ENCODE measurements at regions not wholly inside any gene's neighbourhood (a gene's known extent, or its start where the extent isn't known, plus 50 kb on each side); places are given as distances from the start of the nearest gene placed in this dataset.

GRCh38 chr9:79446523-79447307 is 125.0 kb upstream of the TLE4 start:
- no peak for DNase-seq
- H3K27me3 ChIP-seq (ENCODE audit: control insufficient read depth, insufficient read depth, low read length) = no peaks in the 10 kb centered on the region
- H3K9me3 ChIP-seq (replicated peaks; ENCODE audit: control insufficient read depth, low read depth, low read length) = no peaks in the 10 kb centered on the region
- H3K27ac ChIP-seq (ENCODE audit: low read length) = no peak overlapping the region
- H3K4me1 ChIP-seq (ENCODE audit: control insufficient read depth, insufficient read depth, low read length) = peaks cover 6% of the 10 kb centered on the region
- H3K4me3 ChIP-seq (ENCODE audit: low read length) = no peak overlapping the region
- H3K36me3 ChIP-seq (ENCODE audit: control insufficient read depth, insufficient read depth, low read length) = no peaks in the 10 kb centered on the region
- WGBS (ENCODE audit: insufficient coverage) = 54% methylated on average over 2 of the region's 4 CpGs

GRCh38 chr9:79447308-79447605 is 124.5 kb upstream of the TLE4 start:
- no CpG with 5 or more reads among the region's 3 CpGs for WGBS (ENCODE audit: insufficient coverage)
- no peak for DNase-seq
- Histone ChIP-seq H3K4me1 (ENCODE audit: control insufficient read depth, insufficient read depth, low read length) (peaks cover 6% of the 10 kb centered on the region), H3K4me3 (ENCODE audit: low read length) (no peak overlapping the region), H3K9me3 (replicated peaks; ENCODE audit: control insufficient read depth, low read depth, low read length) (no peaks in the 10 kb centered on the region), H3K27ac (ENCODE audit: low read length) (no peak overlapping the region), H3K27me3 (ENCODE audit: control insufficient read depth, insufficient read depth, low read length) (no peaks in the 10 kb centered on the region), H3K36me3 (ENCODE audit: control insufficient read depth, insufficient read depth, low read length) (no peaks in the 10 kb centered on the region)

GRCh38 chr9:79447762-79448161 is 124.0 kb upstream of the TLE4 start:
- H3K36me3 ChIP-seq (ENCODE audit: control insufficient read depth, insufficient read depth, low read length) = no peaks in the 10 kb centered on the region
- no peaks in the 10 kb centered on the region for H3K9me3 ChIP-seq (replicated peaks; ENCODE audit: control insufficient read depth, low read depth, low read length)
- no peaks in the 10 kb centered on the region for H3K27me3 ChIP-seq (ENCODE audit: control insufficient read depth, insufficient read depth, low read length)
- H3K27ac ChIP-seq (ENCODE audit: low read length) = no peak overlapping the region
- peaks cover 6% of the 10 kb centered on the region for H3K4me1 ChIP-seq (ENCODE audit: control insufficient read depth, insufficient read depth, low read length)
- no CpG with 5 or more reads among the region's 5 CpGs for WGBS (ENCODE audit: insufficient coverage)
- no peak overlapping the region for H3K4me3 ChIP-seq (ENCODE audit: low read length)
- no peak for DNase-seq

- Histone ChIP-seq H3K27ac (ENCODE audit: low read length) (no peak overlapping the region), H3K4me3 (ENCODE audit: low read length) (no peak overlapping the region), H3K4me1 (ENCODE audit: control insufficient read depth, insufficient read depth, low read length) (peaks cover 6% of the 10 kb centered on the region), H3K27me3 (ENCODE audit: control insufficient read depth, insufficient read depth, low read length) (no peaks in the 10 kb centered on the region), H3K9me3 (replicated peaks; ENCODE audit: control insufficient read depth, low read depth, low read length) (no peaks in the 10 kb centered on the region), H3K36me3 (ENCODE audit: control insufficient read depth, insufficient read depth, low read length) (no peaks in the 10 kb centered on the region)
- no peak for DNase-seq
Measured at GRCh38 chr9:79452265-79452664, 119.5 kb upstream of the TLE4 start.

GRCh38 chr9:79461712-79462111 is 110.1 kb upstream of the TLE4 start:
- Histone ChIP-seq H3K4me3 (ENCODE audit: low read length) (no peak overlapping the region), H3K4me1 (ENCODE audit: control insufficient read depth, insufficient read depth, low read length) (no peaks in the 10 kb centered on the region), H3K27ac (ENCODE audit: low read length) (peak overlapping the region; percentile 15), H3K27me3 (ENCODE audit: control insufficient read depth, insufficient read depth, low read length) (no peaks in the 10 kb centered on the region), H3K36me3 (ENCODE audit: control insufficient read depth, insufficient read depth, low read length) (no peaks in the 10 kb centered on the region), H3K9me3 (replicated peaks; ENCODE audit: control insufficient read depth, low read depth, low read length) (no peaks in the 10 kb centered on the region)
- peak; percentile 70 for DNase-seq
- WGBS (ENCODE audit: insufficient coverage) = no CpG with 5 or more reads among the region's 3 CpGs

- no peak overlapping the region for H3K4me3 ChIP-seq (ENCODE audit: low read length)
- no peaks in the 10 kb centered on the region for H3K4me1 ChIP-seq (ENCODE audit: control insufficient read depth, insufficient read depth, low read length)
- no peaks in the 10 kb centered on the region for H3K9me3 ChIP-seq (replicated peaks; ENCODE audit: control insufficient read depth, low read depth, low read length)
- no peak for DNase-seq
- H3K27ac ChIP-seq (ENCODE audit: low read length) = no peak overlapping the region
- no peaks in the 10 kb centered on the region for H3K27me3 ChIP-seq (ENCODE audit: control insufficient read depth, insufficient read depth, low read length)
- no peaks in the 10 kb centered on the region for H3K36me3 ChIP-seq (ENCODE audit: control insufficient read depth, insufficient read depth, low read length)
Measured at GRCh38 chr9:79465156-79465555, 106.6 kb upstream of the TLE4 start.

- Histone ChIP-seq H3K27me3 (ENCODE audit: control insufficient read depth, insufficient read depth, low read length) (no peaks in the 10 kb centered on the region), H3K4me1 (ENCODE audit: control insufficient read depth, insufficient read depth, low read length) (no peaks in the 10 kb centered on the region), H3K27ac (ENCODE audit: low read length) (no peak overlapping the region), H3K4me3 (ENCODE audit: low read length) (no peak overlapping the region), H3K9me3 (replicated peaks; ENCODE audit: control insufficient read depth, low read depth, low read length) (no peaks in the 10 kb centered on the region), H3K36me3 (ENCODE audit: control insufficient read depth, insufficient read depth, low read length) (no peaks in the 10 kb centered on the region)
- DNase-seq = no peak
- WGBS (ENCODE audit: insufficient coverage) = no CpG with 5 or more reads among the region's 2 CpGs
Measured at GRCh38 chr9:79469164-79469563, 102.6 kb upstream of the TLE4 start.

GRCh38 chr9:79470954-79471353 is 100.8 kb upstream of the TLE4 start:
- Histone ChIP-seq H3K27me3 (ENCODE audit: control insufficient read depth, insufficient read depth, low read length) (no peaks in the 10 kb centered on the region), H3K4me3 (ENCODE audit: low read length) (no peak overlapping the region), H3K4me1 (ENCODE audit: control insufficient read depth, insufficient read depth, low read length) (no peaks in the 10 kb centered on the region), H3K36me3 (ENCODE audit: control insufficient read depth, insufficient read depth, low read length) (no peaks in the 10 kb centered on the region), H3K9me3 (replicated peaks; ENCODE audit: control insufficient read depth, low read depth, low read length) (no peaks in the 10 kb centered on the region), H3K27ac (ENCODE audit: low read length) (no peak overlapping the region)
- no peak for DNase-seq
- no CpG with 5 or more reads among the region's 2 CpGs for WGBS (ENCODE audit: insufficient coverage)

GRCh38 chr9:79471580-79472543 is 99.9 kb upstream of the TLE4 start:
- no peaks in the 10 kb centered on the region for H3K4me1 ChIP-seq (ENCODE audit: control insufficient read depth, insufficient read depth, low read length)
- H3K36me3 ChIP-seq (ENCODE audit: control insufficient read depth, insufficient read depth, low read length) = no peaks in the 10 kb centered on the region
- WGBS (ENCODE audit: insufficient coverage) = no CpG with 5 or more reads among the region's 2 CpGs
- H3K27me3 ChIP-seq (ENCODE audit: control insufficient read depth, insufficient read depth, low read length) = no peaks in the 10 kb centered on the region
- DNase-seq = peak; percentile 88
- H3K9me3 ChIP-seq (replicated peaks; ENCODE audit: control insufficient read depth, low read depth, low read length) = no peaks in the 10 kb centered on the region
- H3K27ac ChIP-seq (ENCODE audit: low read length) = no peak overlapping the region
- no peak overlapping the region for H3K4me3 ChIP-seq (ENCODE audit: low read length)

GRCh38 chr9:79473704-79474103 is 98.1 kb upstream of the TLE4 start:
- DNase-seq = no peak
- no peaks in the 10 kb centered on the region for H3K4me1 ChIP-seq (ENCODE audit: control insufficient read depth, insufficient read depth, low read length)
- no peaks in the 10 kb centered on the region for H3K9me3 ChIP-seq (replicated peaks; ENCODE audit: control insufficient read depth, low read depth, low read length)
- H3K36me3 ChIP-seq (ENCODE audit: control insufficient read depth, insufficient read depth, low read length) = no peaks in the 10 kb centered on the region
- no peak overlapping the region for H3K27ac ChIP-seq (ENCODE audit: low read length)
- no peak overlapping the region for H3K4me3 ChIP-seq (ENCODE audit: low read length)
- no peaks in the 10 kb centered on the region for H3K27me3 ChIP-seq (ENCODE audit: control insufficient read depth, insufficient read depth, low read length)
- WGBS (ENCODE audit: insufficient coverage) = no CpG with 5 or more reads among the region's 1 CpG

Data from muscle of leg (tissue), 3 donors.